Cardiac fibroblast (primary cell): ENCODE measurements at regions not wholly inside any gene's neighbourhood (a gene's known extent, or its start where the extent isn't known, plus 50 kb on each side); places are given as distances from the start of the nearest gene placed in this dataset.
"Not testable (repeated sequence)": the region's sequence is repeated elsewhere in the genome, so short reads cannot be mapped to it uniquely, and the experiment has no call there.

Experiments
- DNase-seq, 2 donors: peaks; one replicate each; pipeline versions ENCODE4 v3.0.0 to v3.0.0-alpha.2; 2010; ENCODE audit warnings: low read depth in 2 of 2
- H3K4me3 ChIP-seq, 2 donors: replicated peaks in 1 of 2; 1 replicate in 1 of 2; 2 replicates in 1 of 2; pipeline ENCODE4 v1.5.1; 2011; ENCODE audit warnings: low read depth in 2 of 2, low read length in 2 of 2, mild to moderate bottlenecking in 2 of 2, moderate library complexity in 1 of 2
- TF ChIP-seq, protein P1 (sequence below): IDR thresholded peaks from one replicate; pipeline ENCODE4 v1.5.1; 2011; ENCODE audit warnings: low read depth, mild to moderate bottlenecking, low read length, inconsistent platforms

DNA sequence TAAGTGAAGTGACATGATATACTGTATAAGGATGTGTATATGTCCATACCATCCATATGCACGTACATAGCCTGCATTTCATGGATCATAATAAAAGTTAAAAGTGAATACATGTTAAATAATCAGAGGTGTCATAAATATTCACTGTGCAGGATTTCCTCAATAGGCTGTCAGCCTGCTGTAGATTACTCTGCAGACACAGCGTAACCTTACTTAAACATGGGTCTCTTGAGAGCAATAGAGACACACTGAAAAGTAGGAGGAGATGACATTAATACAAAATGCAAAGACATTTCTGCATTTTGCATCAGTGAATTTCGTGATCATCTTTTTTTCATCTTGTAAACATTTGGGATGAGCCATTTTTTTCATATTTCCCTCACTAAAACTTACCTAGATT lies 955.2 kb upstream of the DIAPH2 start:
- no peak for DNase-seq
- no peak overlapping the region for H3K4me3 ChIP-seq
- TF ChIP-seq, protein P1, sequence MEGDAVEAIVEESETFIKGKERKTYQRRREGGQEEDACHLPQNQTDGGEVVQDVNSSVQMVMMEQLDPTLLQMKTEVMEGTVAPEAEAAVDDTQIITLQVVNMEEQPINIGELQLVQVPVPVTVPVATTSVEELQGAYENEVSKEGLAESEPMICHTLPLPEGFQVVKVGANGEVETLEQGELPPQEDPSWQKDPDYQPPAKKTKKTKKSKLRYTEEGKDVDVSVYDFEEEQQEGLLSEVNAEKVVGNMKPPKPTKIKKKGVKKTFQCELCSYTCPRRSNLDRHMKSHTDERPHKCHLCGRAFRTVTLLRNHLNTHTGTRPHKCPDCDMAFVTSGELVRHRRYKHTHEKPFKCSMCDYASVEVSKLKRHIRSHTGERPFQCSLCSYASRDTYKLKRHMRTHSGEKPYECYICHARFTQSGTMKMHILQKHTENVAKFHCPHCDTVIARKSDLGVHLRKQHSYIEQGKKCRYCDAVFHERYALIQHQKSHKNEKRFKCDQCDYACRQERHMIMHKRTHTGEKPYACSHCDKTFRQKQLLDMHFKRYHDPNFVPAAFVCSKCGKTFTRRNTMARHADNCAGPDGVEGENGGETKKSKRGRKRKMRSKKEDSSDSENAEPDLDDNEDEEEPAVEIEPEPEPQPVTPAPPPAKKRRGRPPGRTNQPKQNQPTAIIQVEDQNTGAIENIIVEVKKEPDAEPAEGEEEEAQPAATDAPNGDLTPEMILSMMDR = no peak

DNA sequence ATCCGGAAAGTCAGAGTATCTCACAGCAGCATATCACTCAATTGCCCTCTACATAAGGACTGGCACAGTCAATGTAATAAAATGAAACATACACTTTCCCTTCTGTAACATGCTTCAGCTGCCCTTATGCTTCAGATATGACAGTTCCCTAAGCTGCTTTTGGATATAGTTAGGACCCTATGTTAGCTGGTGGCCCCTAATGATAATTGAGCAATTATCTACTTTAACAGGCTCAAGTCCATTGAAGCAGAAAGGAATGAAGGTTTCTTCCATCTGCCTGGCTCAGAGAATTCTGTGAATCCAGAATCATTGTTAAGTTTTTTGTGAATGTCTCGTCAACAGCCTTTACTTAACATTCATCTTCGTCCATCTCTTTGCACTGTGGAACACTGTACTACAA lies 951.2 kb upstream of the DIAPH2 start:
- no peak for DNase-seq
- no peak overlapping the region for H3K4me3 ChIP-seq
- TF ChIP-seq, protein P1 = no peak

DNA sequence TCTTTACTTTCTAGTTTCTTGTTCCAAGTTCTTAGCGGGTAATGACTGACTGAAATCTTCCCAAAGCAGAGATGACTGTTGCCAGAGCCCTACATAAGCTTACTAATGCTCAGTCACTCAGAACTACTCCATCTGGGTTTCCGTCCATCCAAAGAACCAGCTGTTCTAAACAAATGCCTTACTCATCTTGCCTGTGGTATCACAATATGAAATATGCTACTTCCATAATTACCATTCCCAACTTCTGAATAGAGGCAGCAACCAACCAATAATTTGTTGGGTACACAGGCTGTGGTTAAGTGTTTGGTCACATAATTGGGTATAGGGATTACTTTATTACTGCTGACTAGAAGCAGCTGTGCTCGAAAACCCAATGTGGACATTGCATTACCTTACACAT lies 930.2 kb upstream of the DIAPH2 start:
- H3K4me3 ChIP-seq = no peak overlapping the region
- TF ChIP-seq, protein P1 = no peak
- DNase-seq = peak in 1 of 2 donors; percentile 13

DNA sequence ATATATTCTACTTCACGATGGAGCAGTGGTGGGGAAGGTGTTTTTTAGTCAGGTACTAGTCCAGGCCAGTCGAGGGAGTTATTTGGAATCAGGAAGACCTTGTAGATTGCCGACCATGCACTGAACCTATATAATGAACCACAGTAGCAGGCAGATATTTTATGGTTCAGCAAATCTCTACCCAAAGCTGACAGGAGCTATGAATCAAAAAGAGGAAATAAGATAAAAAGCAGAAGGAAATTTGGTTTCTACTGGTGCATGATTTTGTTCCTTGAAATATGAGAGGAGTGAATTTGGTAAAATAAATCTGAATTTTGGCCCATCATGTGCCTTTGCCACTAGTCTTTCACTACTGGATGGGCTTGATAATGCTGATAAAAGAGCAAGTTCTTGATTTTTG lies 924.3 kb upstream of the DIAPH2 start:
- TF ChIP-seq, protein P1 = no peak
- DNase-seq = no peak
- no peak overlapping the region for H3K4me3 ChIP-seq

DNA sequence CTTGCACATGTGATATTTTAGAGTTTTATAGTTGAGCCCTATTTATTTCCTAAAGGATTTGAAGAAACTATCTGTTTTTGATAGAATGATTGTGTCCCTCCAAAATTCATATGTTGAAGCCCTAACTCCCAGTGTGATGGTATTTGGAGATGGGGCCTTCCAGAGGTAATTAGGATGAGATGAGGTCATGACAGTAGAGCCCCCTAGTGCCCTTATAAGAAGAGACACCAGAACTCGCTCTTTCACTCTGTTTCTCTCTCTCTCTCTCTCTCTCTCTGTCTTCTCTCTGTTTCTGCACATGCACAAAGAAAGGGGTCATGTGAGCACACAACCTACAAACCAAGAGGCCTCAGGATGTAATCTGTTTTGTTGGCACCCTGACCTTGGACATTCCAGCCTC lies 921.9 kb upstream of the DIAPH2 start:
- H3K4me3 ChIP-seq = no peak overlapping the region
- DNase-seq = peak in 1 of 2 donors; percentile 4
- TF ChIP-seq, protein P1 = peak; percentile 5

DNA sequence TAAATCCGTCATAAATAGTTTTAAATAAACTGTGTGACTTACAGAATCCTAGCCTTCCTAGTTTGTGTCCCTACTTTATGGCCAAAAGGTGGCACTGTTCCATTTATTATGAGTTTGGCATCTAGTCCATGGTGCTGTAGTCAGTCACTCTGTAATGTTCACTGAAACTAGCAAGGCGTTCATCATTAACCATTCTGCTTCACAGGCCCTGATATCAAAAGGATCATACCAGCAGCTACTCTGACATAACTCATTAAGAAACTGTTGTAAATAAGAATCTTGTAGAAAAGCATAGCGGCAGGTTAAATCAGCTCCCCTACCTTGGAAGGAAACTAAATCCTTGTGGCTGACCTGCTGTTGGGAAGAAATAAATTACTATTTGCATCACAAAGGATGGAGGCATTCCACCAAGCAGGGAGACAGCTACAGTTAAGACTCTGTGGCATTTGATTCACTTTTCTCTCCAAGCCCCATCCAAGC lies 919.6 kb upstream of the DIAPH2 start:
- DNase-seq = peak; percentile 52 to 62
- no peak overlapping the region for H3K4me3 ChIP-seq
- TF ChIP-seq, protein P1 = peak; percentile 40

DNA sequence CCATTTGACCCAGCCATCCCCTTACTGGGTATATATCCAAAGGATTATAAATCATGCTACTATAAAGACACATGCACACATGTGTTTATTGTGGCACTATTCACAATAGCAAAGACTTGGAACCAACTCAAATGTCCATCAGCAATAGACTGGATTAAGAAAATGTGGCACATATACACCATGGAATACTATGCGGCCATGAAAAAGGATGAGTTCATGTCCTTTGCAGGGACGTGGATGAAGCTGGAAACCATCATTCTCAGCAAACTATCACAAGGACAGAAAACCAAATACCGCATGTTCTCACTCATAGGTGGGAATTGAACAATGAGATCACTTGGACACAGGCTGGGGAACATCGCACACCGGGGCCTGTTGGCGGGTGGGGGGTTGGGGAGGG lies 913.4 kb upstream of the DIAPH2 start:
- DNase-seq, H3K4me3 ChIP-seq: not testable (repeated sequence)
